RWPE1 (cell line): ENCODE measurements at regions not wholly inside any gene's neighbourhood (a gene's known extent, or its start where the extent isn't known, plus 50 kb on each side); places are given as distances from the start of the nearest gene placed in this dataset.

Experiments used
- CTCF ChIA-PET: fragments of 350-600 bp; sonication (Branson Sonifier 250); formaldehyde crosslinking; extraction: SDS; loops from one replicate; lab custom pipeline; 2021; lab: Yijun Ruan, JAX
- POLR2A ChIA-PET: fragments of 400-600 bp; formaldehyde crosslinking; extraction: SDS; loops from one replicate; lab custom pipeline; 2020; ENCODE audit warnings: antibody characterized with exemption; ENCODE audit not compliant: low non-redundant PET; lab: Yijun Ruan, JAX
- DNase-seq: peaks from one replicate; pipeline ENCODE4 v3.0.0; 2012; ENCODE audit warnings: low spot score
- H3K27ac ChIP-seq: fragments of 450-650 bp; 2 replicates; pipeline ENCODE4 v1.5.1; 2017
- CTCF ChIP-seq: fragments of 450-650 bp; conservative IDR thresholded peaks from 2 replicates; pipeline ENCODE4 v1.5.1; 2017; ENCODE audit warnings: low read depth, mild to moderate bottlenecking

DNA sequence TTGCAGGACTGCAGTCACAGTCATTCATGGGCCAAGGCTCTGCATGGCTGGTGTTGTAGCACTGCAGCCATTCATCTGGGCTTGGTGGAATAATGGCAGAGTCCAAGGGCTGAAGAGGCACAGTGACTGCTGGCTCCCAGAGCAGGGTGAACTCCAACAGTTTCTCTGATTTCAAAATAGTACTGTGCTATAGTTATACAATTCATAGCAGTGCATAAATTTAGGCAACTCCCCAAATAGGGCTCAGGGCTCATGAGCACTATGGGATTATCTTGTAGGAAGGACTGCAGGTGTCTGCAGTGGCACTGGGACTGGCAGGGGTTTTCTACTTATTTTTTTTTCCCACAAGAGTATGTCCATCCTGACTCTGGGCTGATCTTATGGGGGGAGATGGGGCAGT lies 642.5 kb upstream of the SGCD start:
- ChIA-PET POLR2A (no interaction called here), CTCF (no interaction called here)
- no peak for TF ChIP-seq CTCF
- DNase-seq = no peak
- H3K27ac ChIP-seq = no peak overlapping the region

DNA sequence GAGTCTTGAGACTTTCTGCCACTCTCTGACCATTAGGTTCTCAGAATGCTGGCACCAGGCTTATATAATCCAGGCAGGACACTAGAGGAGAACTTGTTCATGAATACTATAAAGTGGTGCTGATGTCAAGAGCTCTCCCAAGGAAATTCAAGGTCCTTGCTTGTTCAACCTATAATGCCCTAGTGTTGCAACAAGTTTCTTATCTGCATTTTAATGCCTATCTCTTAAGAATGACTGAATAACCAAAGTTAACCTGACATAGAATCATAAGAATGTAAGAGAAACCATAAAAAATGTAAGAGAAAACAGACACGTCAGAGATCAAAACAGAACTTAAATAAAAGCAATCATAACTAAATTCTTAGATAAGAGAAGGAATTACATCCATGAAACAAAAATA lies 640.8 kb upstream of the SGCD start:
- TF ChIP-seq CTCF = no peak
- POLR2A ChIA-PET = no interaction called here
- H3K27ac ChIP-seq = no peak overlapping the region
- CTCF ChIA-PET = no interaction called here
- DNase-seq = no peak

GRCh38 chr5:155689406-155689805 lies 637.6 kb upstream of the SGCD start:
- ChIA-PET CTCF (no interaction called here), POLR2A (no interaction called here)
- TF ChIP-seq CTCF = no peak
- DNase-seq = no peak
- H3K27ac ChIP-seq = no peak overlapping the region

- no peak for DNase-seq
- no peak overlapping the region for H3K27ac ChIP-seq
- no peak for TF ChIP-seq CTCF
- POLR2A ChIA-PET = no interaction called here
- CTCF ChIA-PET = no interaction called here
Observed at GRCh38 chr5:155696362-155696761, 630.6 kb upstream of the SGCD start.

- no peak for DNase-seq
- CTCF ChIA-PET = no interaction called here
- TF ChIP-seq CTCF = no peak
- H3K27ac ChIP-seq = no peak overlapping the region
- POLR2A ChIA-PET = no interaction called here
Observed at GRCh38 chr5:155697236-155697635, 629.7 kb upstream of the SGCD start.

- DNase-seq = no peak
- TF ChIP-seq CTCF = no peak
- H3K27ac ChIP-seq = no peak overlapping the region
- POLR2A ChIA-PET = no interaction called here
- CTCF ChIA-PET = interaction anchor here (0.6 kb wide), 1 partner anchor 414 kb away, joined by 3 read pairs; no protein-coding TSS in a partner anchor
Observed at GRCh38 chr5:155699385-155699784, 627.6 kb upstream of the SGCD start.

DNA sequence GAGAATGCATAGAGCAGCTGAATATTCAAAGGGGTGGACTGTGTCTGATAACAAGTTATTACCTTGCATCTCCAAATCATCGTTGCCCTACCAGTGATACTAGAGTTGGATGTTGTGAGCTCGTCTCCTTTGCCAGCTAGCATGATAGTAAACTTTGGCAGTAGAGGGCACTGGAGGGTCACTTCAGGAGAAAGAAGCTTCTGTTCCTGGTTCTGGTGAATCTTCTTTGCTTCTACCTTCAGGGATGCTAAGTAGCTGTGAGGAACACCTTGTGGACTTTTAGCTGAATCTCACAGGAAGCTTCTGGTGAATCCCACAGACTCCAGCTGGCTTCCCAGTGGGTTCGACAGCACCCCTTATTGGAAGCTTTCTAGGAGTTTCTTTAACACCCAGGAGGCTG lies 626.6 kb upstream of the SGCD start:
- no peak for DNase-seq
- TF ChIP-seq CTCF = no peak
- CTCF ChIA-PET = interaction anchor here (0.7 kb wide), 1 partner anchor 26 kb away, joined by 4 read pairs; no protein-coding TSS in a partner anchor
- H3K27ac ChIP-seq = no peak overlapping the region
- POLR2A ChIA-PET = no interaction called here
